ENCODE measurements at regions not wholly inside any gene's neighbourhood (a gene's known extent, or its start where the extent isn't known, plus 50 kb on each side); places are given as distances from the start of the nearest gene placed in this dataset.

DNA sequence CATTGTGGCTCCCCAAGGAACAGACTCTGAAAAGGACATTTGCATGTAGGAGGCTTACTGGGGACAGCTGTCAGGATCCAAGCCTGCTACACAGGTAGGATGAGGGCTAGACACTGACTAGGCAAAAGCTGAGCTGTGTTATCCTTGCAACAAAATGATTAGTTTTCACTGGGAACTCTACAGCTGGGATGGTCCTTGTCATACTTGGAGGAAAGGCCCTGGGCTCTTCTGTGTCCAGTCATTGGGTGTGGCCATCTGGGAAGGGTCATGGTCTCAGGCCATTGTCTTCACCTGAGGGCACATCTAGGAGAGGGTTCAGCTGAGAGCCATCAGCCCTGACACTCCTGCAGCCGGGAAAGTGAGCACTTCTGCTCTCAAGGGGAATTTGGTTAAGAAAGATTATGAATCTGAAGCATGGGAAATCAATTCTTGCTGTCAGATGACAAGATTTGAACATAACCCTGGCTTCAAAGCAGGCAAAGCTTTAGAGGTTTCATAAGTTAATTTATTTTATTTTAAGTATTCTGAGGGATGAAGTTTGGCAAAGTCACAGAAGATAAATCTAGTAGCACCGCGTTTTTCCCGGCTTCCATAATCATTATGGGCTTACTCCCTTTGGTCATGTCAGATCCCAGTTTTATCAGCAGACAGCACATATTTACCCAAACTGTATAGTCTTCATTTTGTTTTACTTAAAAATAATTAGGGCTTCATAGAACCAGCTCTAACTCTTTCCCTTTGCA is 78.4 kb upstream of the SLC22A23 start:
- no peaks in the 10 kb centered on the region for H3K27me3 ChIP-seq (ENCODE audit: control insufficient read depth, insufficient read depth, low read length)
- no peaks in the 10 kb centered on the region for H3K4me1 Mint-ChIP-seq
- no peak overlapping the region for H3K27ac Mint-ChIP-seq
- ATAC-seq = no peak
- H3K27ac ChIP-seq (ENCODE audit: low read length) = no peak overlapping the region
- no peak overlapping the region for H3K4me3 ChIP-seq (ENCODE audit: low read length)
- no peak for DNase-seq
- intact Hi-C loops (cut with micrococcal nuclease) = no loop called here
- no peaks in the 10 kb centered on the region for H3K4me1 ChIP-seq (ENCODE audit: control insufficient read depth, insufficient read depth, low read length)
- no peaks in the 10 kb centered on the region for H3K36me3 Mint-ChIP-seq
- no peaks in the 10 kb centered on the region for H3K9me3 ChIP-seq (ENCODE audit: control insufficient read depth, insufficient read depth, low read length)
- WGBS (ENCODE audit: insufficient coverage) = 89% methylated on average over 4 of the region's 4 CpGs
- no peaks in the 10 kb centered on the region for H3K36me3 ChIP-seq (ENCODE audit: control insufficient read depth, insufficient read depth, low read length)
- H3K4me3 Mint-ChIP-seq = no peak overlapping the region
- TF ChIP-seq, protein P1, sequence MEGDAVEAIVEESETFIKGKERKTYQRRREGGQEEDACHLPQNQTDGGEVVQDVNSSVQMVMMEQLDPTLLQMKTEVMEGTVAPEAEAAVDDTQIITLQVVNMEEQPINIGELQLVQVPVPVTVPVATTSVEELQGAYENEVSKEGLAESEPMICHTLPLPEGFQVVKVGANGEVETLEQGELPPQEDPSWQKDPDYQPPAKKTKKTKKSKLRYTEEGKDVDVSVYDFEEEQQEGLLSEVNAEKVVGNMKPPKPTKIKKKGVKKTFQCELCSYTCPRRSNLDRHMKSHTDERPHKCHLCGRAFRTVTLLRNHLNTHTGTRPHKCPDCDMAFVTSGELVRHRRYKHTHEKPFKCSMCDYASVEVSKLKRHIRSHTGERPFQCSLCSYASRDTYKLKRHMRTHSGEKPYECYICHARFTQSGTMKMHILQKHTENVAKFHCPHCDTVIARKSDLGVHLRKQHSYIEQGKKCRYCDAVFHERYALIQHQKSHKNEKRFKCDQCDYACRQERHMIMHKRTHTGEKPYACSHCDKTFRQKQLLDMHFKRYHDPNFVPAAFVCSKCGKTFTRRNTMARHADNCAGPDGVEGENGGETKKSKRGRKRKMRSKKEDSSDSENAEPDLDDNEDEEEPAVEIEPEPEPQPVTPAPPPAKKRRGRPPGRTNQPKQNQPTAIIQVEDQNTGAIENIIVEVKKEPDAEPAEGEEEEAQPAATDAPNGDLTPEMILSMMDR (IDR thresholded peaks at IDR 0.05) = no peak
- no peaks in the 10 kb centered on the region for H3K9me3 Mint-ChIP-seq
- H3K27me3 Mint-ChIP-seq (ENCODE audit: low read depth in 2 of 2) = peaks cover 10% of the 10 kb centered on the region in 2 donors

DNA sequence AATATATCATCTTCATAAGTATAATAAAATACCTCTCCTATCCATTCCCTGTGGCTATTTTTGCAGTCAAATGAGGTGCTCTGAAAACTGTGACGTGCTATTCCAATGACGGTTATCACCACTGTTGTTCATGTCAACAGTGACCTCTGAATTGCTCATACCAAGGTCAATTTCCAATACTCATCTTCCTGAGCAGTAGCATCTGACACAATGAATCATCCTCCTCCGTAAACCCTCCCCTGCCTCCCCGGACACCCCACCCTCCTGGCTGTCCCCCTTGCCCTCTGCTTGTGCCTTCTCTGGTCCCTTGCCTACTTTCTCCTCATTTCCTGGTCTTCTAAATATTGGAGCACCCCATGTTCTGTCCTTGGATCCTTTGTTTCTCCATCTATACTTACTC is 77.7 kb upstream of the SLC22A23 start:
- Mint-ChIP-seq H3K9me3 (no peaks in the 10 kb centered on the region), H3K36me3 (no peaks in the 10 kb centered on the region), H3K27ac (no peak overlapping the region), H3K4me3 (no peak overlapping the region), H3K4me1 (no peaks in the 10 kb centered on the region), H3K27me3 (ENCODE audit: low read depth in 2 of 2) (peaks cover 11 to 13% of the 10 kb centered on the region in 2 donors)
- Histone ChIP-seq H3K27ac (ENCODE audit: low read length) (no peak overlapping the region), H3K27me3 (ENCODE audit: control insufficient read depth, insufficient read depth, low read length) (no peaks in the 10 kb centered on the region), H3K4me3 (ENCODE audit: low read length) (no peak overlapping the region), H3K4me1 (ENCODE audit: control insufficient read depth, insufficient read depth, low read length) (no peaks in the 10 kb centered on the region), H3K36me3 (ENCODE audit: control insufficient read depth, insufficient read depth, low read length) (no peaks in the 10 kb centered on the region), H3K9me3 (ENCODE audit: control insufficient read depth, insufficient read depth, low read length) (no peaks in the 10 kb centered on the region)
- no peak for DNase-seq
- ATAC-seq = no peak
- 90% methylated on average over 4 of the region's 4 CpGs for WGBS (ENCODE audit: insufficient coverage)
- intact Hi-C loops (cut with micrococcal nuclease) = no loop called here
- TF ChIP-seq, protein P1 (IDR thresholded peaks at IDR 0.05) = no peak

DNA sequence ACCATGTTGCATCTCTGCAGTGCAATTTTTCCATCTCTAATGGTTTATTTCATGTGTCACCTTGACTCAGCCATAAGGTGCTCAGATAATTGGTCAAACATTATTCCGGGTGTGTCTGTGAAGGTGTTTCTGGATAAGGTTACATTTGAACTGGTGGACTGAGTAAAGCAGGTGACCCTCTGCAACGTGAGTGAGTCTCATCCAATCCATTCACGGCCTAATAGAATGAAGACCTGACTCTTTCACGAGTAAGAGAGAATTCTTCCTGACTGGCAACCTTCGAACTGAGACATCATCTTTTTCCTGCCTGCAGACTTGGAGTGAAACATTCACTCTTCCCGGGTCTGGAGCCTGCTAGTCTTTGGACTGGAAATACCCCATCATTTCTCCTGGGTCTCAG is 77.1 kb upstream of the SLC22A23 start:
- WGBS (ENCODE audit: insufficient coverage) = 87% methylated on average over 6 of the region's 6 CpGs

More for the DNA sequence above, 77.1 kb upstream of the SLC22A23 start:
- Histone ChIP-seq H3K27me3 (ENCODE audit: control insufficient read depth, insufficient read depth, low read length) (no peaks in the 10 kb centered on the region), H3K36me3 (ENCODE audit: control insufficient read depth, insufficient read depth, low read length) (no peaks in the 10 kb centered on the region), H3K9me3 (ENCODE audit: control insufficient read depth, insufficient read depth, low read length) (no peaks in the 10 kb centered on the region), H3K4me1 (ENCODE audit: control insufficient read depth, insufficient read depth, low read length) (no peaks in the 10 kb centered on the region), H3K27ac (ENCODE audit: low read length) (no peak overlapping the region), H3K4me3 (ENCODE audit: low read length) (no peak overlapping the region)
- ATAC-seq = no peak
- TF ChIP-seq, protein P1 (IDR thresholded peaks at IDR 0.05) = no peak
- H3K9me3 Mint-ChIP-seq = no peaks in the 10 kb centered on the region
- peaks cover 11 to 13% of the 10 kb centered on the region in 2 donors for H3K27me3 Mint-ChIP-seq (ENCODE audit: low read depth in 2 of 2)
- H3K4me3 Mint-ChIP-seq = no peak overlapping the region
- no peak for DNase-seq
- intact Hi-C loops (cut with micrococcal nuclease) = no loop called here
- no peaks in the 10 kb centered on the region for H3K4me1 Mint-ChIP-seq
- H3K27ac Mint-ChIP-seq = no peak overlapping the region
- no peaks in the 10 kb centered on the region for H3K36me3 Mint-ChIP-seq

All from natural killer cell (primary cell).